ENCODE measurements at regions not wholly inside any gene's neighbourhood (a gene's known extent, or its start where the extent isn't known, plus 50 kb on each side); places are given as distances from the start of the nearest gene placed in this dataset.

DNA sequence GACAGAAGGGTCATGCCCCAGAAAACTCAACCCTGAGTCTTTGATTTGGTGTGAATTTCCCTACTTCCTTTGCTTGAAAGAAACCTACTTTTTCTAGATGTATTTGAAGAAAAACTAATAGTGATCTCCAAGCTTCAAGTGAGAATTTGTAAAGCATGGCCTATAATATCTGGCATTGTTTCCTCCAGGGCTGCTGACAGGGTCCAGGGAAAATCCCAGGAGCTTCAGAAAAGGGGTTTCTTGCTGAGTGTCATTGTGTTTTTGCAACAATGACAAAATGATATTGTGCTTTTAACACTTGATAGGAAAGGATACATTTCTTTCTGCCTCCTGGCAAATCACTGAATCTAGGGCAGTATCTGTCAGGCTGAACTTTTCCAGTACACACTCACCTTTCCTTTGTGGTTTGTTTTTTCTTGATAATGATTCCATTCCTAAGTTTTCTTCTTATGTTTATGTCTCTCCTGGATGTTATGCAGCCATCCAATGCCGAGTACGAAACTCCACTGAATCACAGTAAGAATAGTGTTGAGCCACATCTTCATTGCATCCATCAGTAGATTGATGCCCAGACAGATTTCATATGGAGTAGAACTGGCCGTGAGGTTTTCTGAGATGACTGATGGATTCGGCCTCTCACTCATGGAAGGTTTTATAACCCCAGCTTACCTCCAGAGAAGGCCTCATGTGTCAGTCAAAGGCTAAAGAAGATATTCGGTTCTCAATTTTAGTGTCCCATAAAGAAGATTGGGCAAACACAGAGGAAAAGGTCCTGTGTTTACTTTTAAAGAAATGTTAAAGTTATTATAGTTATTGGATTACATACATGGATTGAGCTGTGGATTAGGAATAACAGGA, 76.9 kb upstream of the STEAP1B start:
- TF ChIP-seq, protein P1, sequence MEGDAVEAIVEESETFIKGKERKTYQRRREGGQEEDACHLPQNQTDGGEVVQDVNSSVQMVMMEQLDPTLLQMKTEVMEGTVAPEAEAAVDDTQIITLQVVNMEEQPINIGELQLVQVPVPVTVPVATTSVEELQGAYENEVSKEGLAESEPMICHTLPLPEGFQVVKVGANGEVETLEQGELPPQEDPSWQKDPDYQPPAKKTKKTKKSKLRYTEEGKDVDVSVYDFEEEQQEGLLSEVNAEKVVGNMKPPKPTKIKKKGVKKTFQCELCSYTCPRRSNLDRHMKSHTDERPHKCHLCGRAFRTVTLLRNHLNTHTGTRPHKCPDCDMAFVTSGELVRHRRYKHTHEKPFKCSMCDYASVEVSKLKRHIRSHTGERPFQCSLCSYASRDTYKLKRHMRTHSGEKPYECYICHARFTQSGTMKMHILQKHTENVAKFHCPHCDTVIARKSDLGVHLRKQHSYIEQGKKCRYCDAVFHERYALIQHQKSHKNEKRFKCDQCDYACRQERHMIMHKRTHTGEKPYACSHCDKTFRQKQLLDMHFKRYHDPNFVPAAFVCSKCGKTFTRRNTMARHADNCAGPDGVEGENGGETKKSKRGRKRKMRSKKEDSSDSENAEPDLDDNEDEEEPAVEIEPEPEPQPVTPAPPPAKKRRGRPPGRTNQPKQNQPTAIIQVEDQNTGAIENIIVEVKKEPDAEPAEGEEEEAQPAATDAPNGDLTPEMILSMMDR (IDR thresholded peaks at IDR 0.05) = no peak
- no peak for TF ChIP-seq POLR2A (IDR thresholded peaks at IDR 0.05)

All from body of pancreas (tissue), 4 donors.